HG03045 (cell line): ENCODE measurements at regions not wholly inside any gene's neighbourhood (a gene's known extent, or its start where the extent isn't known, plus 50 kb on each side); places are given as distances from the start of the nearest gene placed in this dataset.
"Not testable (repeated sequence)": the region's sequence is repeated elsewhere in the genome, so short reads cannot be mapped to it uniquely, and the experiment has no call there.

Experiments
- ATAC-seq: cut with Tn5 transposase; IDR thresholded peaks from one replicate; pipeline ENCODE4 v1.9.1; 2021; ENCODE audit warnings: mild to moderate bottlenecking, moderate library complexity; ENCODE audit not compliant: unreplicated experiment

- no peak for ATAC-seq
Observed at GRCh38 chr2:51997571-51997970, 965.6 kb upstream of the NRXN1 start.

DNA sequence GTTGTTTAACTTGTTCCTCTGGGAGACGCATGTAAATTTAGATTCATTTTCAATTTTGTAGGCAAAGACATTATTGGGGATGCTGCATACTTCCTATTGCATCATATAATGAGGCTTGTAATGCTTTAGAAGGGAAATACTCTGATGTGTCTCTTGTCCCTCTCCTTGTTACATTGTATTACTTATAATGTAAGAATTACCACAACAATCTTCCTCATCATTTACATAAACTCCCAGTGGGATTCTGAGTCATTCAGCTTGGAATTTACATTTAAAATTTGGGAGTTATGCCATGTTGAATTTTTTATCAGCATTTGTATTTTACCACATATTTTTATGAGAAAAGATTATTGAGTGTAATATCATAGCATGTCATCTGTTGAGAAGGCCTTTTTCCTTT, 963.4 kb upstream of the NRXN1 start:
- ATAC-seq: no peak

- no peak for ATAC-seq
Observed at GRCh38 chr2:51994123-51994763, 962.3 kb upstream of the NRXN1 start.

DNA sequence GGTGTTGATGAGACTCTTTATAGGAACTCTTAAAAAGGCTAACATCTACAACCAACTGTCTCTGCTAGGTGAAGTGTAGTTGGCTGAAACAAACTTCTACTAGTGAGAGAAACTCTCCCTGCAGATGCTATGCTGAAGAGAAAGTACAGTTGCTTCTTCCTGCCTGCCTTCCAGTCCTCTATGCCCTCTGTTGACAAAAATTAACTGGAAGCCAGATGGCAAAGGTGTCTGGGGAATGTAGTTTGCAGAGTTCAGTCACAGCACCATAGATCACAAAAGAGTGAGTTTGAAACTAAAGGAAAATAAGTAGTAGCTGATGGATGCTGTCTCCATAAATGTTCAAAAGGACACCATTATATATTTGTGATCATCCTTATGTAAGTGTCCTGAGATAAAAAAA, 958.8 kb upstream of the NRXN1 start:
- ATAC-seq: no peak

- ATAC-seq: no peak
Observed at GRCh38 chr2:51986101-51986500, 954.2 kb upstream of the NRXN1 start.

DNA sequence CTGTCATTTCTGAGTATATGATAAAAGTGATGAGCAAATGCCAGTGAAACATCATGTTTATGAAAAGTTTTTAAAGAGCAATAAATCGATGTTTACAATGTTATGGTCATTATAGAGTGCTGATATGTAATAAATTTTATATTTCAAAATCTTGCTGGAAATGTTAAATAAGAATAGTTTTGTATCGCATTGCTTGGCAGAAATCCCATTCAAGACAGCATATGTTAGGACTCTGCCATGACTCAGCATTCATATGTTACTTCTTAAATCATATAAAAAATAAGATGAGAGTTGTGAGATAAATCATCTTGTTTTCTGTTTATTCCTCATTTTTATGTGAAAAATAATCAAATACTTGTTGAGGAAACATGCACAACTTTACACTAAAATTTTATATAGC, 949.9 kb upstream of the NRXN1 start:
- no peak for ATAC-seq

DNA sequence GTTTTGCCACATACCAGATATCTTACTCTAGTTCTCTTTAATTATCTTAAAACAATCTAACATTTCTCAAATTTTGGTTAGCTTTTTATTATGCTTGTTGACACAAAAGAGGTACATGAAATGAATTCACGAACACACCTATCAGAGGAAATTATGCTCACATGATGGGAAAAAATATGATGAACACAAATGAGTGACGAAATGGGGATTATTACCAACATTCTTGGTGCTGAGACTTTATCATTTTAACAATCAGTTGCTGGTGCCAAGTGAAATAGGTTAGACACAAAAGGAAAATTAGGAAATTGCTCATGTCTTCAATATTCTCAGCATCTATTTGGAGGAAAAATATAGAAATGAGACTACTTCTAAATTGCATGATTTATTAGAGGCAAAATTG, 944.7 kb upstream of the NRXN1 start:
- ATAC-seq: no peak

GRCh38 chr2:51971136-51971535, 939.2 kb upstream of the NRXN1 start:
- no peak for ATAC-seq

DNA sequence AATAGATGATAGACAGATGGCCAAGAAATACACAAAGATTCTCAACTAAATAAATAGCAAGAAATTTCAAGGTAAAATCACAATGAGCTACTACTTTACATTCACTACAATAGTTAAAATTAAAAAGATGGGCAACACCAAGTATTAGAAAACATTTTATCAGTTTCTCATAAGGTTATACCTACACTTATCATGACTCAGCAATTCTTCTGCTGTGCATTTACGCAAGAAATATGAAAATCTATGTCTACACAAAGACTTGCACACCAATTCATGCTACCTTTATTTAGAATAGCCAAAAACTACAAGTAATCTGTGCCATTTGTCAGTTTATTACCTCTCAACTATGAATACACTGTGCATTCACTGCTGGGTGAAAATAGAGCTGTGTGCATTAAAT, 937.4 kb upstream of the NRXN1 start:
- no peak for ATAC-seq

GRCh38 chr2:51960841-51961335, 929.0 kb upstream of the NRXN1 start:
- ATAC-seq: no peak

DNA sequence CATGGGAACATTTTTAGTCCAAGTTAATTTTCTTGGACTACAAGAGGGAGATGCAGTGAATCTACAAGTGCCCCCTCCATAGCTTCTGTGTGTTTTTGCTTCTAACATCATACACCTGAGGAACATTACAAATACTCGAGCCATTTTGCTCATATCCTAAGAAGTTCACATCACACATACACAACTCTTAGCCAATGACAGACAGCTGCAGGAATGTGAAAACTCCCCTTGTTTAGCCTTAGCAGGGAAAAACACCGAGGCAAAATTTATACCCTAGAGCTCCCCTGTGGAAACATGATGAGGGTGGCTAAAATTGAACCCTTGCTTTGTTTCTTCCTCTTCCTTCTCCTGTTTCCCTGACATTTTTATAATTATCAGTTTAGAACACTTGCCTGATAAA, 928.3 kb upstream of the NRXN1 start:
- no peak for ATAC-seq

DNA sequence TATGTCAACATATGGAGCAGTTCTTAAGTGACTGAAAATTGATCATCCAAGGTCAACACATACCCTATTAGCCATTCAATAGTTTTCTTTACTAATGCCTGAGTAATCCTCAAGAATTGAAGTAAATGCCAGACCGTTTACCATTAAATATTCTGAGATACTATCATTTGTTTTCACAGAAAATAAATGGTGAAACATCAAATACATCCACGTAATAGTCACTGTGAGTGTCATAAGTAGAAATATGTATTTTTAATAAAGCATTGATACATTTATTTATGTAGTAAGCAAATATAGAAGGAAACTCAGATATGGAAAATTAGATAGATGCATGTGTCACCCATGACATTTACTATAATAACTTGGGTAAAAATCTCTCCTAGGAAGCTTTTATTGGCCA, 927.8 kb upstream of the NRXN1 start:
- ATAC-seq: no peak

- ATAC-seq: no peak
Observed at GRCh38 chr2:51953931-51954330, 922.0 kb upstream of the NRXN1 start.

DNA sequence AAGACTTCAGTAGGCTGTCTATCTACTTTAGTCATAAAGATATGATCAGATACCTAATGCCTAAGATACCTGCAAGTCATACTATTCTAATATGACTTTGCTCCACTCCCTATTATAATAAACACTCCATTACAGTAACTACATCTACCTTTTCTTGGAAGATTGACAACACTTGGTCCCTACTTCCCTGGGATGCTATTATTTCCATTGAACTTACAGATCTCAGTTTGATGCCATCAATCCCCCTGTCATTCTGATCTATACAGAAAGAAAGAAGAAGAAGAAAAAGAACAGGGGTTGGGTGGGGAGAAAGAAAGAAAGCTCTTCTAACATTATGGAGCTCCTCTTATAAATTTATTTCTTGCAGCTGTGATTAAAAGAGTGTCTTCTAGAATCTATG, 889.1 kb upstream of the NRXN1 start:
- no peak for ATAC-seq

DNA sequence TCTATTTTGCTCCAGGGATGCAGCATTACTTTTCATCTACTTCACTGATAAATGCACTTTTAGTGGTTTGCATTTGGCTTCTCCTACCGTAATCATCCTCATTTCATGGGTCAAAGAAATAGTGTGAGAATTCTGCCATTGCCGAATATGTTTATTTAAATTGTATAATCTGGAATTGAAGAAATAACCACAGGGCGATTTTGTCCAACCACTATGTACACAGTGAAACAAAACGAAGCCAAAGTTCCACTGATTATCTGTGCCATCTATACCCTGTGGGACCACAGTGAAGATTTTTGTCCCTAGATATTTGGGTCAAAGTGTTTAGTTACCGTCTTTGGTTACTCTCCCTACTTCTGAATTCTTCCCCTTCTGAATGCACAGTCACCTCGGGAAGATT, 888.6 kb upstream of the NRXN1 start:
- ATAC-seq: no peak

- ATAC-seq: no peak
Observed at GRCh38 chr2:51919395-51919794, 887.5 kb upstream of the NRXN1 start.

GRCh38 chr2:51918113-51918512, 886.2 kb upstream of the NRXN1 start:
- no peak for ATAC-seq

DNA sequence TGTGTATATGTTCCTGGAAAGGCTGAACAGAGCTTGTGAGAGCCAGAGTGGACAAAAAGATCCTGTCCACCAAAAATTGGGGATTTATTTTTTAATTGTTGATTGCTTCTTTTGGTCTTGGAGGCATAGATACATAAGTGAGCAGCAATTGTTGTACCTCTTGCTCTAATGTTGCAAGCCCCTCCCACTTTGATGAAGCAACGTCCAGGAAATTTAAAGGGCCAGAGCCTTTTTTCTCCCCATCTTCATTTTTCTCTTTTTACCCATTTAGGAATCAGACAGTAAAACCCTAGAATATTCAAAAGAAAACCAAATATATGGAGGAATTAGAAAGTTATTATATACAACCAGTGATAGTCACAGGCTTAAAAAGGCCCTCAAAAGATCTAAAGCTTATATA, 871.8 kb upstream of the NRXN1 start:
- ATAC-seq: no peak

DNA sequence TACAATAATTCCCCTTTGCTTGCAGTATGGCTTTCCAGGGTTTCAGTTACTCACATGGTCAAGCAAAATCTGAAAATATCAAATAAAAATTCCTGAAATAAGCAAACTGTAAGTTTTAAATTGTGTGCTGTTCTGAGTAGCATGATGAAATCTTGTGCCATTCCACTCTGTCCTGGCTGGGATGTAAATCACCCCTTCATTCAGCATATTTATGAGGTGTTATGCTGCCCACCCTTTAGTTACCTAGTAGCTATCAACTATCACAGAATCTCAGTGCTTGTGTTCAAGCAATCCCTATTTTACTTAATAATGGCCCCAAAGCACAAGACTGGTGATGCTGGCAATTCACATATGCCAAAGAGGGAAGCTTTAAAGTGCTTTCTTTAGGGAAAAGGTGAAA, 867.7 kb upstream of the NRXN1 start:
- ATAC-seq: no peak

GRCh38 chr2:51894584-51894983, 862.7 kb upstream of the NRXN1 start:
- not testable (repeated sequence) for ATAC-seq

GRCh38 chr2:51888120-51888519, 856.2 kb upstream of the NRXN1 start:
- no peak for ATAC-seq

DNA sequence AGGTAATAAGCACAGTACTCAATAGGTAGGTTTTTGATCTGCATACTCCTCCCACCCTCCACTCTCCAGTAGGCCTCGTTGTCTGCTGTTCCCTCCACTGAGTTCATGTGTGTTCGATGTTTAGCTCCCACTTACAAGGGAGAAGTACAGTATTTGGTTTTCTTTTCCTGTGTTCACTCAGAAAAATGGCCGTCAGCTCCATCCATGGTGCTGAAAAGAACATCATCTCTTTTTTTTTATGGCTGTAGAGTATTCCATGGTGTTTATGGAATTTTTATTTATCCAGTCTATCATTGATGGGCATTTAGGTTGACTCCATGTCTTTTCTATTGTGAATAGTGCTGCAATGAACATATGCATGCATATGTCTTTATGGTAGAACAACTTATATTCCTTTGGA, 849.7 kb upstream of the NRXN1 start:
- ATAC-seq: no peak

- ATAC-seq: no peak
Observed at GRCh38 chr2:51880153-51880552, 848.2 kb upstream of the NRXN1 start.
